ENCODE measurements at regions not wholly inside any gene's neighbourhood (a gene's known extent, or its start where the extent isn't known, plus 50 kb on each side); places are given as distances from the start of the nearest gene placed in this dataset.
"Not testable (repeated sequence)": the region's sequence is repeated elsewhere in the genome, so short reads cannot be mapped to it uniquely, and the experiment has no call there.

- no peak overlapping the region for H3K4me3 Mint-ChIP-seq
- no peaks in the 10 kb centered on the region for H3K36me3 Mint-ChIP-seq
- no peak for DNase-seq
- H3K4me1 Mint-ChIP-seq: no peaks in the 10 kb centered on the region
- H3K9me3 Mint-ChIP-seq: no peaks in the 10 kb centered on the region
- peaks cover 2 to 7% (median 2%) of the 10 kb centered on the region in 3 donors for H3K27me3 Mint-ChIP-seq (ENCODE audit: low read depth in 3 of 3)
- no peak overlapping the region for H3K27ac Mint-ChIP-seq
Measured at GRCh38 chr15:98070137-98070536, 109.6 kb downstream of the ARRDC4 start.

GRCh38 chr15:98071786-98072185, 111.3 kb downstream of the ARRDC4 start:
- H3K27me3 Mint-ChIP-seq (ENCODE audit: low read depth in 3 of 3): peaks cover 2 to 6% (median 2%) of the 10 kb centered on the region in 3 donors
- no peak overlapping the region for H3K27ac Mint-ChIP-seq
- no peak overlapping the region for H3K4me3 Mint-ChIP-seq
- H3K4me1 Mint-ChIP-seq: peaks cover 0 to 2% of the 10 kb centered on the region in 2 donors
- no peak for DNase-seq
- H3K36me3 Mint-ChIP-seq: no peaks in the 10 kb centered on the region
- H3K9me3 Mint-ChIP-seq: no peaks in the 10 kb centered on the region

- Mint-ChIP-seq H3K4me3 (no peak overlapping the region), H3K4me1 (peaks cover 0 to 2% of the 10 kb centered on the region in 2 donors), H3K9me3 (no peaks in the 10 kb centered on the region), H3K27ac (no peak overlapping the region), H3K27me3 (ENCODE audit: low read depth in 3 of 3) (peaks cover 2 to 6% (median 3%) of the 10 kb centered on the region in 3 donors), H3K36me3 (no peaks in the 10 kb centered on the region)
- DNase-seq: no peak
Measured at GRCh38 chr15:98075441-98075840, 114.9 kb downstream of the ARRDC4 start.

GRCh38 chr15:98076021-98076816, 115.7 kb downstream of the ARRDC4 start:
- no peaks in the 10 kb centered on the region for H3K36me3 Mint-ChIP-seq

GRCh38 chr15:98077186-98077585, 116.7 kb downstream of the ARRDC4 start:
- H3K4me1 Mint-ChIP-seq: peaks cover 0 to 2% of the 10 kb centered on the region in 2 donors
- H3K9me3 Mint-ChIP-seq: no peaks in the 10 kb centered on the region
- H3K27ac Mint-ChIP-seq: no peak overlapping the region
- DNase-seq: no peak
- H3K27me3 Mint-ChIP-seq (ENCODE audit: low read depth in 3 of 3): peaks cover 2 to 5% (median 3%) of the 10 kb centered on the region in 3 donors
- H3K4me3 Mint-ChIP-seq: no peak overlapping the region
- no peaks in the 10 kb centered on the region for H3K36me3 Mint-ChIP-seq

More at GRCh38 chr15:98076021-98076816, 115.7 kb downstream of the ARRDC4 start:
- Mint-ChIP-seq H3K27ac (no peak overlapping the region), H3K9me3 (no peaks in the 10 kb centered on the region), H3K27me3 (ENCODE audit: low read depth in 3 of 3) (peaks cover 2 to 5% (median 3%) of the 10 kb centered on the region in 3 donors), H3K4me1 (peaks cover 0 to 2% of the 10 kb centered on the region in 2 donors), H3K4me3 (no peak overlapping the region)
- no peak for DNase-seq

GRCh38 chr15:98080791-98081190, 120.3 kb downstream of the ARRDC4 start:
- Mint-ChIP-seq H3K27me3 (ENCODE audit: low read depth in 3 of 3) (peaks cover 0 to 5% (median 2%) of the 10 kb centered on the region in 3 donors), H3K4me3 (no peak overlapping the region), H3K27ac (no peak overlapping the region), H3K4me1 (peaks cover 0 to 2% of the 10 kb centered on the region in 2 donors), H3K36me3 (no peaks in the 10 kb centered on the region), H3K9me3 (no peaks in the 10 kb centered on the region)
- no peak for DNase-seq

- no peak overlapping the region for H3K4me3 Mint-ChIP-seq
- DNase-seq: no peak
Measured at GRCh38 chr15:98083203-98083910, 122.9 kb downstream of the ARRDC4 start.

GRCh38 chr15:98085003-98085639, 124.6 kb downstream of the ARRDC4 start:
- Mint-ChIP-seq H3K4me3 (no peak overlapping the region), H3K27ac (no peak overlapping the region), H3K9me3 (peaks cover 2 to 12% (median 8%) of the 10 kb centered on the region in 6 donors), H3K36me3 (peaks cover 0 to 9% (median 9%) of the 10 kb centered on the region in 3 donors), H3K27me3 (ENCODE audit: low read depth in 3 of 3) (peaks cover 2 to 4% (median 2%) of the 10 kb centered on the region in 3 donors), H3K4me1 (no peaks in the 10 kb centered on the region)
- peak; percentile 22 to 49 (median 26) for DNase-seq

More at GRCh38 chr15:98083203-98083910, 122.9 kb downstream of the ARRDC4 start:
- H3K9me3 Mint-ChIP-seq: peaks cover 0 to 12% (median 8%) of the 10 kb centered on the region in 6 donors
- no peak overlapping the region for H3K27ac Mint-ChIP-seq
- H3K36me3 Mint-ChIP-seq: peaks cover 0 to 9% (median 9%) of the 10 kb centered on the region in 3 donors
- no peaks in the 10 kb centered on the region for H3K4me1 Mint-ChIP-seq
- peaks cover 2 to 6% (median 2%) of the 10 kb centered on the region in 3 donors for H3K27me3 Mint-ChIP-seq (ENCODE audit: low read depth in 3 of 3)

- H3K27me3 Mint-ChIP-seq (ENCODE audit: low read depth in 3 of 3); H3K36me3 Mint-ChIP-seq; H3K27ac Mint-ChIP-seq; DNase-seq; H3K4me3 Mint-ChIP-seq; H3K4me1 Mint-ChIP-seq: not testable (repeated sequence)
- H3K9me3 Mint-ChIP-seq: peaks cover 2 to 12% (median 8%) of the 10 kb centered on the region in 6 donors
Measured at GRCh38 chr15:98088307-98088945, 127.9 kb downstream of the ARRDC4 start.

GRCh38 chr15:98089352-98089751, 128.8 kb downstream of the ARRDC4 start:
- H3K27me3 Mint-ChIP-seq (ENCODE audit: low read depth in 3 of 3); H3K36me3 Mint-ChIP-seq; H3K4me3 Mint-ChIP-seq; H3K4me1 Mint-ChIP-seq; DNase-seq; H3K27ac Mint-ChIP-seq: not testable (repeated sequence)
- H3K9me3 Mint-ChIP-seq: peaks cover 2 to 12% (median 8%) of the 10 kb centered on the region in 6 donors

GRCh38 chr15:98097986-98098385, 137.5 kb downstream of the ARRDC4 start:
- not testable (repeated sequence) for DNase-seq; H3K27ac Mint-ChIP-seq; H3K4me1 Mint-ChIP-seq; H3K27me3 Mint-ChIP-seq (ENCODE audit: low read depth in 3 of 3); H3K36me3 Mint-ChIP-seq; H3K9me3 Mint-ChIP-seq; H3K4me3 Mint-ChIP-seq

GRCh38 chr15:98100606-98101005, 140.1 kb downstream of the ARRDC4 start:
- H3K27me3 Mint-ChIP-seq (ENCODE audit: low read depth in 3 of 3); H3K4me1 Mint-ChIP-seq; H3K27ac Mint-ChIP-seq; H3K9me3 Mint-ChIP-seq; H3K4me3 Mint-ChIP-seq; DNase-seq; H3K36me3 Mint-ChIP-seq: not testable (repeated sequence)

- Mint-ChIP-seq H3K27ac (peak overlapping the region in 1 of 6 donors; percentile 7), H3K4me1 (no peaks in the 10 kb centered on the region), H3K27me3 (ENCODE audit: low read depth in 3 of 3) (peaks cover 2 to 4% (median 3%) of the 10 kb centered on the region in 3 donors), H3K9me3 (no peaks in the 10 kb centered on the region), H3K4me3 (no peak overlapping the region), H3K36me3 (no peaks in the 10 kb centered on the region)
- no peak for DNase-seq
Measured at GRCh38 chr15:98103570-98103969, 143.1 kb downstream of the ARRDC4 start.

Data from immature natural killer cell (primary cell).